Loucy (cell line): ENCODE measurements at regions not wholly inside any gene's neighbourhood (a gene's known extent, or its start where the extent isn't known, plus 50 kb on each side); places are given as distances from the start of the nearest gene placed in this dataset.

Source experiments
- EZH2phosphoT487 ChIP-seq: fragments of 200-600 bp; IDR thresholded peaks from 2 replicates; pipeline ENCODE4 v1.6.1; 2018; ENCODE audit warnings: antibody characterized with exemption, mild to moderate bottlenecking, moderate library complexity, borderline replicate concordance
- TF ChIP-seq, protein P1 (sequence below): fragments of 200-600 bp; sonication (generic); conservative IDR thresholded peaks from 2 replicates; pipeline ENCODE4 v1.5.1; 2014; ENCODE audit warnings: mild to moderate bottlenecking, antibody characterized with exemption, low read length

DNA sequence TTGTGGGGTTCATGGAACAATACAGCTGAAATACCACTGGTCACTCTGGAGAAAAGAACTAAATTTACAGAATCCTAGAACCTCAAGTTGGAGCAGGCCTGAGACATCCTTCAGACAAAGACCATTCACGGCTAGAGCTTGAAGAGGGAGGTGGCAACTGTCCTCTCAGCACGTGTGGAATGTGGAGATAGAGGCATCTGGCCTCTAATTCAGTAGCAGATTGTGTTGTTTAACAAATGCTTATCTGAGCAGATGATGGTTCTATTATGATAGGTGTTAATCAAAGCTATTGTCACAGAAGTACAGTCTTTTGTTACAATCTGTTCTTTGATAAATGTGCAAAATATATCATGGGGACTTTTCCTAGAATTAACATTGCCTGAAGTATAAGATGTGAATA is 121.7 kb upstream of the KCNIP4 start:
- TF ChIP-seq, protein P1, sequence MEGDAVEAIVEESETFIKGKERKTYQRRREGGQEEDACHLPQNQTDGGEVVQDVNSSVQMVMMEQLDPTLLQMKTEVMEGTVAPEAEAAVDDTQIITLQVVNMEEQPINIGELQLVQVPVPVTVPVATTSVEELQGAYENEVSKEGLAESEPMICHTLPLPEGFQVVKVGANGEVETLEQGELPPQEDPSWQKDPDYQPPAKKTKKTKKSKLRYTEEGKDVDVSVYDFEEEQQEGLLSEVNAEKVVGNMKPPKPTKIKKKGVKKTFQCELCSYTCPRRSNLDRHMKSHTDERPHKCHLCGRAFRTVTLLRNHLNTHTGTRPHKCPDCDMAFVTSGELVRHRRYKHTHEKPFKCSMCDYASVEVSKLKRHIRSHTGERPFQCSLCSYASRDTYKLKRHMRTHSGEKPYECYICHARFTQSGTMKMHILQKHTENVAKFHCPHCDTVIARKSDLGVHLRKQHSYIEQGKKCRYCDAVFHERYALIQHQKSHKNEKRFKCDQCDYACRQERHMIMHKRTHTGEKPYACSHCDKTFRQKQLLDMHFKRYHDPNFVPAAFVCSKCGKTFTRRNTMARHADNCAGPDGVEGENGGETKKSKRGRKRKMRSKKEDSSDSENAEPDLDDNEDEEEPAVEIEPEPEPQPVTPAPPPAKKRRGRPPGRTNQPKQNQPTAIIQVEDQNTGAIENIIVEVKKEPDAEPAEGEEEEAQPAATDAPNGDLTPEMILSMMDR: no peak
- no peak for TF ChIP-seq EZH2phosphoT487
